ENCODE measurements at regions not wholly inside any gene's neighbourhood (a gene's known extent, or its start where the extent isn't known, plus 50 kb on each side); places are given as distances from the start of the nearest gene placed in this dataset.

GRCh38 chr11:44404301-44404700 lies 94.4 kb upstream of the ALX4 start:
- no peak for DNase-seq (ENCODE audit: low read depth in 1 of 2, low spot score in 1 of 2)
- TF ChIP-seq CTCF (IDR thresholded peaks at IDR 0.05; ENCODE audit: insufficient read depth, low read length) (no peak), POLR2AphosphoS5 (IDR thresholded peaks at IDR 0.05; ENCODE audit: low read depth) (no peak), REST (IDR thresholded peaks at IDR 0.05; ENCODE audit: insufficient replicate concordance, low read depth) (no peak), GABPA (IDR thresholded peaks at IDR 0.05; ENCODE audit: low read depth) (no peak), SPI1 (IDR thresholded peaks at IDR 0.05; ENCODE audit: borderline replicate concordance, low read depth) (no peak)
- no peak overlapping the region for H3K27ac ChIP-seq (replicated peaks)
- H3K4me3 ChIP-seq (replicated peaks; ENCODE audit: insufficient read depth, low read length) = no peak overlapping the region
- H3K27me3 ChIP-seq (ENCODE audit: insufficient read depth, poor library complexity, severe bottlenecking) = no peaks in the 10 kb centered on the region

- DNase-seq (ENCODE audit: low read depth in 1 of 2, low spot score in 1 of 2) = no peak
- no peak for TF ChIP-seq GABPA (IDR thresholded peaks at IDR 0.05; ENCODE audit: low read depth)
- no peak for TF ChIP-seq POLR2AphosphoS5 (IDR thresholded peaks at IDR 0.05; ENCODE audit: low read depth)
- TF ChIP-seq REST (IDR thresholded peaks at IDR 0.05; ENCODE audit: insufficient replicate concordance, low read depth) = no peak
- TF ChIP-seq CTCF (IDR thresholded peaks at IDR 0.05; ENCODE audit: insufficient read depth, low read length) = no peak
- TF ChIP-seq SPI1 (IDR thresholded peaks at IDR 0.05; ENCODE audit: borderline replicate concordance, low read depth) = no peak
- no peak overlapping the region for H3K27ac ChIP-seq (replicated peaks)
- H3K4me3 ChIP-seq (replicated peaks; ENCODE audit: insufficient read depth, low read length) = no peak overlapping the region
- no peaks in the 10 kb centered on the region for H3K27me3 ChIP-seq (ENCODE audit: insufficient read depth, poor library complexity, severe bottlenecking)
These were observed 94.9 kb upstream of the ALX4 start for GRCh38 chr11:44404736-44405395.

GRCh38 chr11:44407211-44407996 lies 97.5 kb upstream of the ALX4 start:
- no peaks in the 10 kb centered on the region for H3K27me3 ChIP-seq (ENCODE audit: insufficient read depth, poor library complexity, severe bottlenecking)
- no peak overlapping the region for H3K4me3 ChIP-seq (replicated peaks; ENCODE audit: insufficient read depth, low read length)
- no peak overlapping the region for H3K27ac ChIP-seq (replicated peaks)
- no peak for DNase-seq (ENCODE audit: low read depth in 1 of 2, low spot score in 1 of 2)
- TF ChIP-seq CTCF (IDR thresholded peaks at IDR 0.05; ENCODE audit: insufficient read depth, low read length) = no peak
- no peak for TF ChIP-seq GABPA (IDR thresholded peaks at IDR 0.05; ENCODE audit: low read depth)
- no peak for TF ChIP-seq SPI1 (IDR thresholded peaks at IDR 0.05; ENCODE audit: borderline replicate concordance, low read depth)
- no peak for TF ChIP-seq REST (IDR thresholded peaks at IDR 0.05; ENCODE audit: insufficient replicate concordance, low read depth)
- no peak for TF ChIP-seq POLR2AphosphoS5 (IDR thresholded peaks at IDR 0.05; ENCODE audit: low read depth)

All from HL-60 (cell line).